Mesenchymal stem cell (in vitro differentiated cells and primary cell): ENCODE measurements at regions not wholly inside any gene's neighbourhood (a gene's known extent, or its start where the extent isn't known, plus 50 kb on each side); places are given as distances from the start of the nearest gene placed in this dataset.

Experiments used
- DNase-seq: peaks from one replicate; pipeline ENCODE4 v3.0.0-alpha.2; 2013
- H2AFZ ChIP-seq: one replicate; pipeline ENCODE4 v1.6.1; 2013; ENCODE audit warnings: low read depth, mild to moderate bottlenecking, control low read depth, inconsistent platforms, low read length, moderate library complexity
- H2AK5ac ChIP-seq: 2 replicates; pipeline ENCODE4 v1.6.1; 2013; ENCODE audit warnings: low read length, moderate library complexity, mild to moderate bottlenecking, inconsistent platforms; ENCODE audit not compliant: severe bottlenecking
- H2BK120ac ChIP-seq: one replicate; pipeline ENCODE4 v1.6.1; 2013; ENCODE audit warnings: low read depth, mild to moderate bottlenecking, inconsistent platforms, low read length, moderate library complexity
- H2BK12ac ChIP-seq, 2 experiments: one replicate each; pipeline ENCODE4 v1.6.1; 2013; ENCODE audit warnings: inconsistent platforms in 2 of 2, low read length in 2 of 2, mild to moderate bottlenecking in 2 of 2, moderate library complexity in 2 of 2, control low read depth in 1 of 2
- H2BK15ac ChIP-seq: one replicate; pipeline ENCODE4 v1.6.1; 2013; ENCODE audit warnings: mild to moderate bottlenecking, low read depth, inconsistent platforms; ENCODE audit not compliant: poor library complexity, severe bottlenecking
- H2BK5ac ChIP-seq: 2 replicates; pipeline ENCODE4 v1.6.1; 2013; ENCODE audit warnings: low read depth, mild to moderate bottlenecking, low read length, control low read depth, inconsistent platforms; ENCODE audit not compliant: poor library complexity, severe bottlenecking
- H3K14ac ChIP-seq, 2 experiments: one replicate each; pipeline ENCODE4 v1.6.1; 2013; ENCODE audit warnings: inconsistent platforms in 2 of 2, low read length in 2 of 2, control low read depth in 1 of 2, mild to moderate bottlenecking in 1 of 2, moderate library complexity in 1 of 2
- H3K18ac ChIP-seq, 2 experiments: one replicate each; pipeline ENCODE4 v1.6.1; 2013; ENCODE audit warnings: inconsistent platforms in 2 of 2, low read length in 2 of 2, control low read depth in 1 of 2, low read depth in 1 of 2, mild to moderate bottlenecking in 1 of 2
- H3K23ac ChIP-seq, 2 experiments: one replicate each; pipeline ENCODE4 v1.6.1; 2013; ENCODE audit warnings: inconsistent platforms in 2 of 2, low read length in 2 of 2, mild to moderate bottlenecking in 2 of 2, moderate library complexity in 2 of 2, control low read depth in 1 of 2
- H3K27ac ChIP-seq: 2 replicates; pipeline ENCODE4 v1.5.1; 2013; ENCODE audit warnings: mild to moderate bottlenecking, moderate library complexity, low read length, control low read depth, inconsistent platforms; ENCODE audit not compliant: poor library complexity, severe bottlenecking
- H3K27me3 ChIP-seq, 2 experiments: 2 replicates each; pipeline versions ENCODE4 v1.6.1 to v1.7.0; 2013; ENCODE audit warnings: low read length in 2 of 2, mild to moderate bottlenecking in 2 of 2, moderate library complexity in 2 of 2, control low read depth in 1 of 2, inconsistent platforms in 1 of 2; ENCODE audit not compliant: control insufficient read depth in 1 of 2, insufficient read depth in 1 of 2
- H3K36me3 ChIP-seq, 2 experiments: 2 replicates each; pipeline versions ENCODE4 v1.6.1 to v1.7.0; 2013; ENCODE audit warnings: low read length in 2 of 2, control low read depth in 1 of 2, inconsistent platforms in 1 of 2, low read depth in 1 of 2, mild to moderate bottlenecking in 1 of 2; ENCODE audit not compliant: insufficient read depth in 2 of 2, control insufficient read depth in 1 of 2
- H3K4ac ChIP-seq, 2 experiments: one replicate each; pipeline ENCODE4 v1.6.1; 2013; ENCODE audit warnings: inconsistent platforms in 2 of 2, low read length in 2 of 2, mild to moderate bottlenecking in 2 of 2, moderate library complexity in 2 of 2, control low read depth in 1 of 2, low read depth in 1 of 2
- H3K4me1 ChIP-seq: 2 replicates; pipeline ENCODE4 v1.6.1; 2013; ENCODE audit warnings: low read depth, low read length, control low read depth; ENCODE audit not compliant: control insufficient read depth, insufficient read depth
- H3K4me2 ChIP-seq: 2 replicates; pipeline ENCODE4 v1.6.1; 2013; ENCODE audit warnings: low read length, mild to moderate bottlenecking, inconsistent platforms; ENCODE audit not compliant: poor library complexity, severe bottlenecking
- H3K4me3 ChIP-seq, 2 experiments: 2 replicates each; pipeline versions ENCODE4 v1.5.1 to v1.7.0; 2013; ENCODE audit warnings: low read length in 2 of 2, mild to moderate bottlenecking in 2 of 2, control low read depth in 1 of 2, low read depth in 1 of 2; ENCODE audit not compliant: insufficient read depth in 1 of 2
- H3K79me1 ChIP-seq: replicated peaks from 2 replicates; pipeline ENCODE4 v1.6.1; 2013; ENCODE audit warnings: mild to moderate bottlenecking, control low read depth, low read length, inconsistent platforms; ENCODE audit not compliant: poor library complexity, severe bottlenecking
- H3K9ac ChIP-seq: 2 replicates; pipeline ENCODE4 v1.7.0; 2013; ENCODE audit warnings: mild to moderate bottlenecking, low read length, moderate library complexity
- H3K9me3 ChIP-seq: 2 replicates; pipeline ENCODE4 v1.7.0; 2013; ENCODE audit warnings: mild to moderate bottlenecking, low read length; ENCODE audit not compliant: control insufficient read depth
- H4K8ac ChIP-seq: one replicate; pipeline ENCODE4 v1.6.1; 2013; ENCODE audit warnings: inconsistent platforms, mild to moderate bottlenecking, low read length, moderate library complexity
- H4K91ac ChIP-seq: one replicate; pipeline ENCODE4 v1.6.1; 2013; ENCODE audit warnings: mild to moderate bottlenecking, low read length, inconsistent platforms
- WGBS: methylation state at CpG from one replicate; pipeline ENCODE4 v1.1.7; 2013; ENCODE audit warnings: mixed read lengths; 5-methylcytosine and 5-hydroxymethylcytosine counted together

DNA sequence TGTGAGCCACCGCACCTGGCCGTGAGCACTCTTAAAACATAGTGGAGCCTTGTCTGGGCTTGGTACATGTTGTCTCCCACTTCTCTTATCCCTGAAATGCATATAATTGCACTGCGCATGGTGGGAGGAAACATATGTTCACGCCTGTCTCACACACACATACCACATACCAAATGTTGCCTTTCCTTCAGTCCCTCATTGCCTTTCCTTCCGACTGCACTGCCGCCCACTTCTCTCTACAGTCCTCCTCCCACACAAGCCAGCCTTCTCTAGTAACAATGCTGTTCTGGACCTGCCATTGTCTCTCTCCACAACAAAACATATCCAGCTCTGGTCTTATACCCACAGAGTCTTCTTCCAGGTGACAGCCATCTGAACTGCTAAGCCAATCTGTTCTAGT lies 88.3 kb upstream of the PTHLH start:
- DNase-seq: no peak
- WGBS: 98% methylated on average over 6 of the region's 6 CpGs
- no peak overlapping the region for H3K4ac ChIP-seq

DNA sequence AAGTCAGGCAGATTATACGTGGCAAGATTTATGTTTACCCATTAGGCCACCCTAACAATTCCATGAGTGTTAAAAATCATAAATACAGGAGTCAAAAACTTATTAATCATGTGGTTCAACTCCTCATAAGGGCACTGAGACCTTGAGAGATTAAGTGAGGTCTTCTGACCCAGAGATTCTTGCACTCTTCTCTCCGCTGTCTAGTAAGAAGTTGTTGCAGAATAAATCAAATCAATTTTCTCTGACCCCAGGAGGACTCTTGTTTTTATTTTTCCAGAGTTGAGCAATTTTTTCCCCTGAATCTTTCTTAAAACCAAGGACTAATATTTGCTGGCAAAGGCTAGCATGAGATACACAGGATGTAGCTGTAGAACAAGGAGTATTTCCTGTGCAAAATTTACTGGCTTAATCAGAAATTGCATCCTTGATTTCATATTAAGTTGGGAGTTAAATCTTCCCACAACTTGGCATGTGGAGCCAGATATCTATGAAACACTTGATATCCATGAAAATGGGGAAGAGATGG lies 90.9 kb upstream of the PTHLH start:
- Histone ChIP-seq H3K9me3 (no peaks in the 10 kb centered on the region), H2BK120ac (no peak overlapping the region), H3K27ac (no peak overlapping the region), H3K4me1 (no peaks in the 10 kb centered on the region), H2BK12ac (no peak overlapping the region), H4K91ac (no peak overlapping the region), H3K14ac (no peak overlapping the region), H3K23ac (no peak overlapping the region), H3K27me3 (no peaks in the 10 kb centered on the region), H3K18ac (no peak overlapping the region), H2AK5ac (no peak overlapping the region), H2BK15ac (no peak overlapping the region), H2AFZ (no peak overlapping the region), H3K36me3 (no peaks in the 10 kb centered on the region), H3K79me1 (no peaks in the 10 kb centered on the region), H4K8ac (no peak overlapping the region), H3K4me2 (no peak overlapping the region), H2BK5ac (no peak overlapping the region), H3K9ac (no peak overlapping the region), H3K4ac (no peak overlapping the region), H3K4me3 (no peak overlapping the region)
- DNase-seq: no peak
- 80% methylated on average over 1 of the region's 2 CpGs for WGBS

More for the DNA sequence above, 88.3 kb upstream of the PTHLH start:
- H3K14ac ChIP-seq: no peak overlapping the region
- H2AFZ ChIP-seq: no peak overlapping the region
- H2BK5ac ChIP-seq: no peak overlapping the region
- H4K8ac ChIP-seq: no peak overlapping the region
- H3K9ac ChIP-seq: no peak overlapping the region
- H2BK120ac ChIP-seq: no peak overlapping the region
- no peak overlapping the region for H2AK5ac ChIP-seq
- no peak overlapping the region for H3K23ac ChIP-seq
- H3K4me3 ChIP-seq: no peak overlapping the region
- H3K9me3 ChIP-seq: no peaks in the 10 kb centered on the region
- H3K79me1 ChIP-seq: no peaks in the 10 kb centered on the region
- H2BK15ac ChIP-seq: no peak overlapping the region
- H3K4me2 ChIP-seq: no peak overlapping the region
- H4K91ac ChIP-seq: no peak overlapping the region
- no peaks in the 10 kb centered on the region for H3K27me3 ChIP-seq
- H3K27ac ChIP-seq: no peak overlapping the region
- H2BK12ac ChIP-seq: no peak overlapping the region
- H3K18ac ChIP-seq: no peak overlapping the region
- H3K36me3 ChIP-seq: no peaks in the 10 kb centered on the region
- no peaks in the 10 kb centered on the region for H3K4me1 ChIP-seq

DNA sequence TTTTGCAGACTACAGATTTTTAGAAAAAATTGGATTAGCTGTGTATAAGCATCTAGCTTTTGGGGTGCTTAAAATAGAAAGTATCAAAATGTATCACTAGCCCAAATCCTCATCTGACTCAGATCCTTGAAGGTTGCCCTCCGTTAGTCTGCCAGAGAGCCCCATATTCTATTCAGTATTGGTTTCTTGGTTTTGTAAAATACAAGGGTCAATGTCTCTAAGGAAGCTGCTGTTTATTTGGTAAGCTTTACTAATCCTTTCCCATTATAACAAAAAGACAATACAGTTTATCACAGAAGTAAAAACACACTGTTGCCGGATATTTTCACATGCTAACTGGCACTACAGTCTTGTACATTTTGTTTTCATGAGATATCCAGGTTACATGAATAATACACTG lies 92.8 kb upstream of the PTHLH start:
- H2BK15ac ChIP-seq: no peak overlapping the region
- H2BK12ac ChIP-seq: no peak overlapping the region
- no peak overlapping the region for H2AFZ ChIP-seq
- H4K91ac ChIP-seq: no peak overlapping the region
- no peaks in the 10 kb centered on the region for H3K9me3 ChIP-seq
- no peak overlapping the region for H3K4me2 ChIP-seq
- H3K36me3 ChIP-seq: no peaks in the 10 kb centered on the region
- DNase-seq: no peak
- H3K4me3 ChIP-seq: no peak overlapping the region
- H3K4me1 ChIP-seq: no peaks in the 10 kb centered on the region
- no peak overlapping the region for H2BK120ac ChIP-seq
- no peak overlapping the region for H3K14ac ChIP-seq
- no peak overlapping the region for H2AK5ac ChIP-seq
- no peak overlapping the region for H3K18ac ChIP-seq
- no CpG with 5 or more reads among the region's 2 CpGs for WGBS
- H3K4ac ChIP-seq: no peak overlapping the region
- H3K79me1 ChIP-seq: no peaks in the 10 kb centered on the region
- H4K8ac ChIP-seq: no peak overlapping the region
- no peak overlapping the region for H2BK5ac ChIP-seq
- no peak overlapping the region for H3K9ac ChIP-seq
- H3K23ac ChIP-seq: no peak overlapping the region
- H3K27ac ChIP-seq: no peak overlapping the region
- no peaks in the 10 kb centered on the region for H3K27me3 ChIP-seq

DNA sequence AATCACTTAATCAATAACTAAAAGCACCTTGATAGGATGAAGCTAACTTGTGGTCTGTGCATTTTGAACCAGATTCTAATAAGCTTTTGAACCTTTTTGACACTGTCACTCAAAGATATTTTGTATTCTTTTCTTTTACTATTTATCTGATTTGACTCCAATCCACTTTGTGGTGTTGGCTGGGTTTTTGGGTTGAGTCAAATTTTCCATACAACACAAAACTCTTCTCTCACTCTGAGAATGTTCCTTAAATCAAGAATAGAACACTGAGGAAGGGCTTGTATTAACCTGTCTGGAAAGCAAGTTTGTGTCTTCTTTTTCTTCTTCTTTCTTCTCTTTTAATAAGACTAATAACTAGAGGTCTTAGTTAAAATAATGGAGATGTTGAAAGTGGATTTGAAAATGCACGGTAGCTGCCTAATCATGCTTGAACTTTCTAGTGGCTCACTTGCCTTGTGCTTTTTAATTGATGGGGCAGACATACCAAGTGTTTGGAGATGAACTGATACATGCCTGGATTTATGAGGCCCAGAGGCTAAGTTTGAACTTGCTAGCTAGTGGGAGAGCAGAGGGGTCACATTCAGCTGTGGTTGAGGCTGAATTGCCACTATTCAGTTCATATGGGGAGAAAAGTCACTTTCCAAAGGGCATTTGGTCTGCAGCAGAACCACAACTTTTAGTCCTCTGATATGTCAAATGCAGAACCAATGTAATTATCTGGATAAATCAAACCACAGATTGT lies 93.5 kb upstream of the PTHLH start:
- H2AFZ ChIP-seq: no peak overlapping the region
- no peak overlapping the region for H2BK5ac ChIP-seq
- no peaks in the 10 kb centered on the region for H3K36me3 ChIP-seq
- H3K14ac ChIP-seq: no peak overlapping the region
- H3K79me1 ChIP-seq: no peaks in the 10 kb centered on the region
- H3K23ac ChIP-seq: no peak overlapping the region
- no peak overlapping the region for H3K9ac ChIP-seq
- H3K27me3 ChIP-seq: no peaks in the 10 kb centered on the region
- H3K4ac ChIP-seq: no peak overlapping the region
- no peak for DNase-seq
- no peaks in the 10 kb centered on the region for H3K4me1 ChIP-seq
- no peak overlapping the region for H2BK120ac ChIP-seq
- no peak overlapping the region for H3K4me2 ChIP-seq
- no peak overlapping the region for H3K18ac ChIP-seq
- no peak overlapping the region for H3K27ac ChIP-seq
- H4K8ac ChIP-seq: no peak overlapping the region
- no peak overlapping the region for H3K4me3 ChIP-seq
- no peak overlapping the region for H2AK5ac ChIP-seq
- peaks cover 3% of the 10 kb centered on the region for H3K9me3 ChIP-seq
- no peak overlapping the region for H4K91ac ChIP-seq
- H2BK15ac ChIP-seq: no peak overlapping the region
- 76% methylated on average over 1 of the region's 1 CpG for WGBS
- no peak overlapping the region for H2BK12ac ChIP-seq
